Endodermal cell (in vitro differentiated cells): ENCODE measurements at regions not wholly inside any gene's neighbourhood (a gene's known extent, or its start where the extent isn't known, plus 50 kb on each side); places are given as distances from the start of the nearest gene placed in this dataset.

ENCODE experiments used
- DNase-seq: peaks from one replicate; pipeline ENCODE4 v3.0.0-alpha.2; 2017
- H3K27ac ChIP-seq: 2 replicates; pipeline ENCODE4 v1.5.1; 2013; ENCODE audit warnings: mild to moderate bottlenecking, low read depth, low read length, moderate library complexity
- H3K27me3 ChIP-seq: 2 replicates; pipeline ENCODE4 v1.6.1; 2013; ENCODE audit warnings: mild to moderate bottlenecking, low read length, moderate library complexity; ENCODE audit not compliant: insufficient read depth, control insufficient read depth, poor library complexity, severe bottlenecking
- H3K36me3 ChIP-seq: 2 replicates; pipeline ENCODE4 v1.7.0; 2013; ENCODE audit warnings: mild to moderate bottlenecking, low read length, moderate library complexity; ENCODE audit not compliant: control insufficient read depth, insufficient read depth
- H3K4me1 ChIP-seq: one replicate; pipeline ENCODE4 v1.7.0; 2013; ENCODE audit warnings: low read length; ENCODE audit not compliant: control insufficient read depth, insufficient read depth
- H3K4me3 ChIP-seq: 2 replicates; pipeline ENCODE4 v1.5.1; 2013; ENCODE audit warnings: mild to moderate bottlenecking, low read length, moderate library complexity
- H3K9ac ChIP-seq: 2 replicates; pipeline ENCODE4 v1.6.1; 2013; ENCODE audit warnings: mild to moderate bottlenecking, low read length, moderate library complexity; ENCODE audit not compliant: poor library complexity, severe bottlenecking; ENCODE audit errors: extremely low read depth
- H3K9me3 ChIP-seq: 2 replicates; pipeline ENCODE4 v1.6.1; 2013; ENCODE audit warnings: mild to moderate bottlenecking, low read length, moderate library complexity; ENCODE audit not compliant: control insufficient read depth
- H3K27ac Mint-ChIP-seq: 2 replicates; pipeline ENCODE4 v1.8.0; 2020; ENCODE audit warnings: mixed read lengths
- H3K27me3 Mint-ChIP-seq: 2 replicates; pipeline ENCODE4 v1.8.0; 2021; ENCODE audit warnings: mild to moderate bottlenecking, mixed read lengths; ENCODE audit not compliant: insufficient read depth
- H3K36me3 Mint-ChIP-seq: 2 replicates; pipeline ENCODE4 v1.8.0; 2020; ENCODE audit warnings: low read depth, mixed read lengths
- H3K4me1 Mint-ChIP-seq: 2 replicates; pipeline ENCODE4 v1.8.0; 2020; ENCODE audit warnings: mixed read lengths
- H3K4me3 Mint-ChIP-seq: 2 replicates; pipeline ENCODE4 v1.8.0; 2020; ENCODE audit warnings: mild to moderate bottlenecking, moderate library complexity, mixed read lengths
- H3K9me3 Mint-ChIP-seq: 2 replicates; pipeline ENCODE4 v1.8.0; 2020; ENCODE audit warnings: mild to moderate bottlenecking, mixed read lengths
- CTCF ChIP-seq: fragments of 200-600 bp; sonication (generic); conservative IDR thresholded peaks from 2 replicates; pipeline ENCODE4 v1.5.0; 2021; ENCODE audit warnings: antibody characterized with exemption, mild to moderate bottlenecking
- WGBS, 2 experiments: methylation state at CpG; one replicate each; pipeline versions ENCODE4 v1.1.5 to v1.1.7; 2013; ENCODE audit warnings: missing lambda C conversion rate in 2 of 2, mixed read lengths in 1 of 2; ENCODE audit not compliant: insufficient coverage in 1 of 2, insufficient read length in 1 of 2; 5-methylcytosine and 5-hydroxymethylcytosine counted together

GRCh38 chr11:26801601-26802000, 79.7 kb upstream of the SLC5A12 start:
- no peaks in the 10 kb centered on the region for H3K4me1 ChIP-seq
- TF ChIP-seq CTCF, result no peak
- no peak overlapping the region for H3K4me3 Mint-ChIP-seq
- H3K9me3 Mint-ChIP-seq, result no peaks in the 10 kb centered on the region
- no peaks in the 10 kb centered on the region for H3K36me3 ChIP-seq
- H3K4me3 ChIP-seq, result no peak overlapping the region
- 93 to 100% methylated on average over 1 of the region's 1 CpG for WGBS, 2 experiments
- DNase-seq, result no peak
- H3K27me3 Mint-ChIP-seq, result no peaks in the 10 kb centered on the region
- H3K27ac Mint-ChIP-seq, result no peak overlapping the region
- H3K27ac ChIP-seq, result no peak overlapping the region
- H3K9ac ChIP-seq, result no peak overlapping the region
- H3K27me3 ChIP-seq, result no peaks in the 10 kb centered on the region
- no peaks in the 10 kb centered on the region for H3K36me3 Mint-ChIP-seq
- H3K9me3 ChIP-seq, result no peaks in the 10 kb centered on the region
- H3K4me1 Mint-ChIP-seq, result peaks cover 4% of the 10 kb centered on the region

DNA sequence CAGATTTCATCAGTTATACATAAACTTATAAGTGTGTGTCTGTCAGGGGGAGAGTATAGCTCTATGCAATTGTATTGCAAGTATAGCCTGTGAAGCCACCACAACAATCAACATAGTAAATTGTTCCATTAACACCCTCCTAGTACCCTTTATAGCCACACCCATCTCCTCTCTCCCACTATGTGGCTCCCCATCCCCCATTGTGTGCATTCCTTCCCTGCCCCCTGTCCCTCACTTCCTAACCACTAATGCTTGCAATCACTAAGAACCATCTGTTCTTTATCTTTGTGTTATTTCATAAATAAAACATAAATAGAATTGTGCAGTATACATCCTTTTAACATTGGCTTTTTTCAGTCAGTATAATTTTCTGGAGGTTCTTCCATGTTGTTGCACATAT, 83.1 kb upstream of the SLC5A12 start:
- H3K4me1 ChIP-seq, result no peaks in the 10 kb centered on the region
- Mint-ChIP-seq H3K9me3 (no peaks in the 10 kb centered on the region), H3K27ac (no peak overlapping the region), H3K4me1 (no peaks in the 10 kb centered on the region), H3K27me3 (no peaks in the 10 kb centered on the region), H3K36me3 (no peaks in the 10 kb centered on the region), H3K4me3 (no peak overlapping the region)
- no peak overlapping the region for H3K4me3 ChIP-seq
- H3K27ac ChIP-seq, result no peak overlapping the region
- H3K9ac ChIP-seq, result no peak overlapping the region
- no peak for TF ChIP-seq CTCF
- H3K27me3 ChIP-seq, result no peaks in the 10 kb centered on the region
- no peak for DNase-seq
- no peaks in the 10 kb centered on the region for H3K36me3 ChIP-seq
- no peaks in the 10 kb centered on the region for H3K9me3 ChIP-seq

DNA sequence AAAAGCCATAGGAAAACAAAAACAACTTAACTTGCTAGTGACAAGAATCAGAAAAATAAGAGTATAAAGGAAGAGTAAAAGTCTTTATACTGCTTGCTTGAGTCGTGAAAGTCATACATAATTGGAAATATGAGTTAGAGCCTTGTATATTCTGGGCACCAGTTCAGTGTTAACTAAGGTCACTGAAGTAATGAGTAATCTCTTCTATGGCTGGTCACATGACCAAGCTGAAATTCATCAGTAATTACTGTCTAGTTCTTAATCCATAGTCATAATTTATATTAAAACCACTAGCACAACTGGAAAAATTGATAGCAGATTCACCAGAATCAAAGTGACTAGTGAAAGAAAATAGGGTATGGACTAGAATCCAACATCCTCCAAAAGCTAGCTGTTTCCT, 84.4 kb upstream of the SLC5A12 start:
- Mint-ChIP-seq H3K4me1 (no peaks in the 10 kb centered on the region), H3K4me3 (no peak overlapping the region), H3K9me3 (no peaks in the 10 kb centered on the region), H3K36me3 (no peaks in the 10 kb centered on the region), H3K27me3 (no peaks in the 10 kb centered on the region), H3K27ac (no peak overlapping the region)
- Histone ChIP-seq H3K9me3 (no peaks in the 10 kb centered on the region), H3K4me3 (no peak overlapping the region), H3K4me1 (no peaks in the 10 kb centered on the region), H3K27me3 (no peaks in the 10 kb centered on the region), H3K27ac (no peak overlapping the region), H3K9ac (no peak overlapping the region), H3K36me3 (no peaks in the 10 kb centered on the region)
- WGBS, 2 experiments, result 95% methylated on average over 1 of the region's 1 CpG; no CpG with 5 or more reads in 1 of the 2 experiments
- no peak for TF ChIP-seq CTCF
- no peak for DNase-seq
